Pulmonary artery endothelial cell (primary cell): ENCODE measurements at regions not wholly inside any gene's neighbourhood (a gene's known extent, or its start where the extent isn't known, plus 50 kb on each side); places are given as distances from the start of the nearest gene placed in this dataset.

Source experiments
- DNase-seq: peaks from one replicate; pipeline ENCODE4 v3.0.0-alpha.2; 2011; ENCODE audit warnings: low read depth, low spot score

DNA sequence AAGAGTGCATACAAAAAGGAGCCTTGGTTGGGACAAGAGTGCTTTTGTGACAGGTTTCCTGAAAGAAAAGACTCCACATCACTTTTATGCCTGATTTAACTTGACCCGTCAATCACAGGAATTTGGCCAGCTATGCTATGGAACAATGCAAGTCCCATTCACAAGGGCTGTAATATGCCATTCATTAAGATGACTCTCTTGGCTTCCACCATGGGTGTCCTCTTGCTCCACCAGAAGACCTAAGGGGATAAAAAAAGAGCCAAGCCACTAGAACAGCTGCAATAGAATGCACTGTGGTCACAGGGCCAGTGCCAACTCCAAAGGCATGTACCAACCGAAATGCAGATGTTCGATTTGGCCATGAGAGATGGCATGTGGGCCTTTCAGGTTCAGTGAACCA, 480.1 kb upstream of the MPDZ start:
- no peak for DNase-seq

DNA sequence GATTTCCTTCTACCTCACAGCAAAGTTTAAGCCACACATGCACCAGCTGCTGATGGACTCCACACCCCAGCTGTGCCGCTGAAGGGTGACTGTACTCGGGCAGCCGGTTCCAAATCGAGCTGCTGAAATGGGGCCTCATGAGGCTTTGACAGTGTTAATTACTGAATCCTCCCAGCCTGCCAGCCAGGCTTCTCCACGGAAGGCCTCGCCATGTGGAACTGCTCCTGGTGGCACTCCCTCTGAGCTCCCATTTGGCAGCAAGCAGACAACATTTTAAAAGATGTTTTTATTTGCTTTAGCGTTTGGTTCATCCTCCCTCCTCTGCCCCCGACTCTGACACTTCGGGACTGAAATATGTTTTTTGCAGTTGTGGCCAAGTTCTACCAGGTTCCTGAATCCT, 479.4 kb upstream of the MPDZ start:
- no peak for DNase-seq

DNA sequence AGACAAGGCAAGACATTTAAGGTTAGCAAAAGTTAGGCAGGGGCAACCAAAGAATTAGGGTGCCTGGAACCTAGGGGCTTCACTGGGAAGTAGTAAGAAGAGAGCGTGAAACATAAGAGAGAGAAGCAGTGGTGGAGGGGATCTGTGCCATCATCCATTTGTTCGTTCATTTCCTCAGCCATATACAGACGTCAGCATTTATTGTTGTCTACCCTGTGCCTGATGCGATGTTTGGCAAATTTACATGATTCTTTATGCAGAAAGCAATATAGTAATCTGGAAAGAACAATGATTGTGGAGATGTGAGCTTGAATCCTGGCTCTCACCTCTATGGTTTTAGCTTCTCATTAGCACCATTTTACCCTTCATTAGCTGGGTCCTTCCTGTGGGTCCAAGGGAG, 477.5 kb upstream of the MPDZ start:
- no peak for DNase-seq

DNA sequence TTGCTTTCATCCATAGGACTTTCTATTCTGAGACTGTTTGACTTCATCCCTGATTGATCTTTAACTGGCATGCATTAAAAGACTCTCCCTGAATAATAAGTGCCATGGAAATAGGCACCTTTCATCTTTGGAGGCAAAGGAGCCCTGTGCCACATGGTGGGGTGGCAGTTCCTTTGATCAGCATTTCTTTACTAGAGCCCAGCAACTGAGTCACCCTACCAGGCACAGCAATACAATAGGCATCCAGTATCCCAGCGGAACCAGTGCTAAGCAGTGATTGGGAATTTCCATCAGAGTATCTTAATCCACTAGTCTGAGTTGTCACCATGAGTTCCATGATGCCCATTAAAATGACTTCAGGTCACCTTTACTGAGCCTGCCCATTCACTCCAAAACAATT, 476.1 kb upstream of the MPDZ start:
- DNase-seq = no peak

DNA sequence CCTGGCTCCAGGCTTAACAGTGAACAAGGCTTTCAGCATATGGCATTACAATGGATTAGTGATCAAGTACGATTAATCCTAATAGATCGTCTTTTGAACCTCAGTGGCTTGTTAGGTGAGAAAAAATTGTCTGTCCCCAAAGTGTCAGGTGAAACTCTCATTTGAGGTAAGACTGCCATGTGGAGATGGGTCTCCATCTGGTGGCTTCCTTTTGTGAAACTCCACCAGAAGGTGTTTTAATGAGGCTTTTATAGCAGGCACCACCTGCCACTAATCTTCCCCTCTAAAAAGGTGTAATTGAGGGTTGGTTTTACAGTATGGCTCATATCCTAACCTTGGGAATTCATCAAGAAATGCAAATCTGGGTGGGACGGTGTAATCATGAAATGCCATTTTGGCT, 471.1 kb upstream of the MPDZ start:
- DNase-seq = no peak

DNA sequence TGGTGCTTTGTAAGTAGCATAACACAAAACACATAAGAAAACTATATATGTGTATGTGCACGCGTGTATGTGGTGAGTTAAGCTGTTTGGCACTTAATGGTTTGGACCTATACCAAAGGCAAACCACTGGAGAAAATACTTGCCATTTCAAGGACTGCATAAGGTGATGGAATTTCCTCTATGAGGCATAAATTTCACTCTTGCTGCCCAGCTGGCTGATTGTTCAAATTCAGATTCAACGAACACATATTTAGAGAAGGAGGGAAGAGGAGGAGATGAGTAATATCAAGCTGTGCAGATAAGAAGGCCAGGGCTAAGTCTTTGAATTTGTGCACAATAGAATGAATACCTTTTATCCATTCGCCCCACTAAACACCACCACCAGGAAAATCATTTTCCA, 470.6 kb upstream of the MPDZ start:
- DNase-seq = peak; percentile 93

DNA sequence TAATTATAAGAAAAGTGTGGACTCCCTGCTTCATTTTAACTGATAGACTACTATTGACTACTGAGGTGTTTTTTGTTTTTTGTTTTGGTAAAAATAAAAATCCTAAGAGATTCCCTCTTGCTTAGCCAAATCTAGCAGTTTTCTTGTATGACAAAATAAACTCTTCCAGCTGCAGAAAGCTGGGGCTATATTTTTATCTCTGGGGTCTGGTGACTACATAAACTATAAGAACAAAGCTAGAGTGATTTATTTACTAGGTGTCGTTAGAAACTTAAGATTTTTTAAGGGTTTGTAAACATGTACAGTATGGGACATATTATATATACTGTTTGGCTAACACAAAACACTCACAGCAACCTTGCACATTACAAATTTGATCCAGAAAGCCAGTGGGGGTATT, 467.4 kb upstream of the MPDZ start:
- DNase-seq = no peak

DNA sequence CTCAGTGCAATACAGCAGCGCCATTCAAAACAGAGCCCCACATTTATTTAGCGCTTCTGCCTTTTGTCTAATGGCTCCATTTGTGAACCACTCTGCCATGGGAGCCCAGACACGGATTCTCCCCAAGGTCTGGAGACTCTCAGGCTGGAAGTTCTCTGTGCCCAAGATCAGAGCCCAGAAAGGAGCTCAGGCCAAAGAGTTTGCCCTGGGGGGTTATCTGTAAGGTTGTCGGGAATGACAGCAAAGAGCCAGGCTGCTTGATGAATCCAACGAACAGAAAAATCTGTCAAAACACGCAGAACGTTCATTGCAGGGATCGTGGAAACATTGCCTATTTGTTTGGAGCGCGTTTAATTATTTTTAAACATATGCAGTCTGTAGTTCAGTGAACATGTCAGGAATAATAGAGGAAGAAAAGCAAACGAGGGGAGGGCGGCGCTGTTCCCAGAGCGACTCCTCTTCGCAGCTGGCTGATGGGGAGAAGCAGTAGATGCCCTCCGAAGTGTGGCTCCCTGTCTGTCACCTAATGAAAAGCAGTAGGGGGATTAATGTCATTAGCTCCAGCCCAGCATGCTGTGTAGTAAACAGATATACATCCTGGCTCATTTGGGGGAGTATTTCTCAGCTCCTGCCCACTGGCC, 464.9 kb upstream of the MPDZ start:
- no peak for DNase-seq

DNA sequence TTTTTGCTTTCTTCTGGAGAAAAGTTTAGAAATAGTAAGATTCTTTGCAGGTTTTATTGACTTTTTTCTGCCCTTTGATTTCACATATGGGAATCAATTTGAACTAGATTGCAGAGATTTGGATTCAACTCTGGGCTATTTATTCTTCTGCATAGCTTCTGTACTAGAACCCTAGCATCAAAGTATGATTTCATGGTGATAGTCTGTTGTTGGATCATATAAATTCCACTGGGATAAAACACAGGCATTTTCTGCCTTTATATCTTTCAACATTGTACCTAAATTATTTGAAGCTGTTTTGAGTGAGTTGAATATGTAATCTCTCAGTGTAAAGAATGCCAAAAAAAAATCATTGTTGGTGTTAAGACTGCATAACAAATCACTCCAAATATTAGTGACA, 458.4 kb upstream of the MPDZ start:
- no peak for DNase-seq

DNA sequence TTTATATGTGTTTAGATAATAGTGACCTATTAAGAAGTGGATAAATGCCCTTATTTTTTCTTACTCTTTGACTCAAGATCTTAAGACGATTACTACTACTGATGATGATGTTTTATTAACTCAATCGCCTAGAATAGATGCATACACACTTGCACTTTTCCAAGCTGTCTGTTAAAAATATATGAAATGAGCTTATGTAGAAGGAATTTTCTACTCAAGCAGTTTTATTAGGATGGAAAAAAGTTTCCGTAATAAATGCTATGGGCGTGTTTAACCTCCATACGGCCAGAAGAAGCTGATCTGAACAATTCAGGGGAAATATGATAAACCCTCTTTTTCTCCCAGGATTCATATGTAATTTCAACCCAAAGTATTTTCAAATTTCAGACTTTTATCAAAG, 455.7 kb upstream of the MPDZ start:
- DNase-seq = no peak

DNA sequence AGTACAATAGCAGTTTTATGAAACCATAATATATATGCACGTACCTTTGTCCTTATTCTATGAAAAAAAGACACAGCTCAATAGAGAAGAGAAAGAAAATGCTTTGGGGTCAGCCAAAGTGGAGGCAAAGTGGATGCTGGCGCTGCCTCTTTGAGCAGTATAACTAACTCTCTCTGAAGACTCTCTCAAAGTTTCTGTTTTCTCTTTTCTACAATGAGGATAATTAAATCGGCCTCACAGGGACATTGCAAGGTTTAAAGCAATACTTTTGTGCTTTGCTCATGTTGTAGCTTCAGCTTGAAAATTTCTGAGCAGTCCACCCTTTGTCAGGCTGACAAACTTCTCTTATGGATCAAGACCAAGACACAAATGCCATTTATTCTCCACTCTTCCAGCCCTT, 455.1 kb upstream of the MPDZ start:
- no peak for DNase-seq

DNA sequence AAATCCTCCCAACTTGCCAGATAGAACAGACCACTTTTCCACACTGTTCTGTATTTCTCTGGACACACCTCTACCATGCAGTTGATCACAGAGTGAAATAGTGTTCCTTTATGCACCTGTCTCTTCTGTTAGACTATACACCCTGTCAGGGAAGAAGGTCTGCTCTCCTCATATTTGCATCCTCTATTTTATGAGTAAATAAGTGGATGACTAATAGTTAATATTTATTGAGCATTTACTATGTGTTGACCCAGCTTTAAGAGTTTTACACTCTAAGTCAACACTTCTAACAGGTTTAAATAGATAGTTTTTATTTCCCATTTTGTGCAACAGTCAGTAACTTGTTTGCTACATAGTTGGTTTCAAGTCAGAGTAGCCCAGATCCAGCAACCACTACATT, 452.8 kb upstream of the MPDZ start:
- no peak for DNase-seq

DNA sequence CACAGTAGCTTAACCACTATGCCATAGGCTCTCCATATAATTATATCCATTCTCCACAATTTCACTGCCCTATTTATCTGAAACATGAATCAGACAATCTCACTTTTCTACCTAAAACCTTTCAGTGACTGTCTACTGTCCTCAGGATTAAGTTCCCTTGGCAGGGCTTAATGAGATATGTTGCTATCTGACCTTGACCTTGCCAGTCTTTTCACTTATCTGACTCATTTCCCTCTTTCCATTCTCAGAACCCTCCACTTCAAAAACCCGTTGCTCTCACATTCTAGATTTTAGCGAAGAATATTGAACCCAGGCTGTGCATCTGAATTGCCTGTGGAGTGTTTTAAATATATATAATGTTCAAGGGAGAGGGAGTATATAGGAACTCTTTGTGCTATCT, 452.1 kb upstream of the MPDZ start:
- no peak for DNase-seq

DNA sequence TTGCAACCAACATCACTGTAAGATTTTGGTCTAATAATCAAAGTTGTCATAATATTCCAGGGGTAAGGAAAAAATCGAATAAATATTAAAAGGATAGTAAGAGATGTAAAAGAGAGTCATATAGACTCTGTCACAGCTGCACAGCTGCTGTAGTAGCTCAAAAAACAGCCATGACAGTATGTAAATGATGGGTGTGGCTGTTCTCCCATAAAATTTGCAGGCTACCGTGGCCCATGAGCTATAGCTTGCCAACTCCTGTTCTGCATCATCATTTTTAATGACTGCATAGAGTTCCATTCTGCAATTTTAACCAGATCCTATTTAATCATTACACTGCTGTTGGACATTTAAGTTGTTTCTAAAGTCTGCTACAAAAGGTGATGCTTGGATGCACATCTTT, 450.5 kb upstream of the MPDZ start:
- no peak for DNase-seq

DNA sequence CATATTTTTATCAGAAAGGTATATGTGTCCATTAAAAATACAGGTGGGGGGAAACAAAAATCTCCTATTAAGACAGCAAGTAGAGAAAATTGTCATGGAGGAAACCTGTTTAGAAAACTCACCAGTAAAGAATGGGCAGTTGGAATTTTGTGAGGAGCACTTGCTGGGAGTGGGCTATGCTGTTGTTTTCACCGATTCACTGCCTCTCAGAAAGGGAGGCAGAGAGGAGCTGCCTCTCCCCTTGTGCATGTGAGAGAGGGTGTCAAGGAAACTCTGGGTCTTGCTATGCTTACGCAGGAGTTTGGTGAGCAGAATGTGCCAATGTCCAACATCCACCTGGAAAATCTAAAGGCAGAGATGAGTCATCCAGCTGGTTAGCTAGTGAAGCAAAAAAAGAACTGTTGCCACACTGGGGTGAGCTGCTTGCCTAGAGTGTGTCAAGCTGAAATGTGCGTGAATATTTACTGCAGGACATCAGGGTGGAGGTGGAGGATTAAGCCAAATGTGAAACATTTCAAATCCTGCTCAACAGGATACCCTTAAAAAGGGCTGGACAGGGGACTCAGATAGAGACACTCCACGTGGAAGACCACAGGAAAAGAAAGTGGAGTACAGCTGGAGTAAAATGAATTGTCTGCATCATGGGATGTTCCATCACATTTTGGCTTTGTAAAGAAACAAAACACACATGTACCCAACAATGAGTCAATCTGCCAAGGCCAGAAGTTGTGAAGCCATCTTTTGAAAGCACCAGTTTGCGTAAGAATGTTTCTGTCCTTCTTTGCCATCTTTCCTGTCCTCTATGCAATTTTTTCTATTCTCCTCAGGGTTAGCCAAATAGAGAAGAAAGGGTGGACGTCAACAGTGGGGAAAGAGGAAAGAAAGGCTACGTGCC, 449.7 kb upstream of the MPDZ start:
- DNase-seq = no peak

DNA sequence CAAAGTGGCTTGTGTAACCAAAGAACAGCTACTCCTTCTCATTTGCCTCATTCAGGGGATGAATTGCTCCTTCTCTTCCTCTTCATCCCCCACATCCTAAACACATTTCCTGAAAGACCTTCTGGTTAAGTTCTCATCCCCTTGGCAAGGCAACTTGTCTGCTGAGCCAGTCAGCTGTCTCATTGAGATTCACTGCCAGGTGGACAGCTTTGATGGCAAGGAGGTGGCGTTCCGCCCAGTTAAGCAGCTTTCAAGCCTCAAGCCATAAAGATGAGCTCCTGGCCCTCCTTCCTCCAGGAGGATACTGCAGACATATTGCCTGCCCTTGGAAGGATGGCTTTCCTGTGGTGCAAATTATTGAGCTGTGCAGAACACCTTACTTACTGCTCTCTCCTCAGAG, 448.6 kb upstream of the MPDZ start:
- DNase-seq = no peak

DNA sequence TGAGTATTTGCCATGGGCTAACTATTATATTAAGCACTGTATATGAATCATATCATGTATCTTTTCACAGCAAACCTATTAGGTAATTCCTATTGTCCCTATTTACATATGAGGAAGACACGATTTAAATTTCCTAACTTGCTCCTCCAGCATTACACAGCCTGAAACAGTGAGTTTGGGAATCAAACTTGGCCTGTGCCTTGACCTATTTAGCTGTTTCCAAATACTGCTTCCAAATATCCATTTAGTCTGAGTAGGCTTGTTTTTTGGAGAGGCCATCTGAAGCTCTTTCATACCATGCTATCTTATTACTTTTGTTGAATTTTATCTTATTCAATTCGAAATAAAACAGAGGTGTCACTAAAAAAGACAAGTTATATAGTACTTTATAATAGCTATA, 447.3 kb upstream of the MPDZ start:
- DNase-seq = no peak

DNA sequence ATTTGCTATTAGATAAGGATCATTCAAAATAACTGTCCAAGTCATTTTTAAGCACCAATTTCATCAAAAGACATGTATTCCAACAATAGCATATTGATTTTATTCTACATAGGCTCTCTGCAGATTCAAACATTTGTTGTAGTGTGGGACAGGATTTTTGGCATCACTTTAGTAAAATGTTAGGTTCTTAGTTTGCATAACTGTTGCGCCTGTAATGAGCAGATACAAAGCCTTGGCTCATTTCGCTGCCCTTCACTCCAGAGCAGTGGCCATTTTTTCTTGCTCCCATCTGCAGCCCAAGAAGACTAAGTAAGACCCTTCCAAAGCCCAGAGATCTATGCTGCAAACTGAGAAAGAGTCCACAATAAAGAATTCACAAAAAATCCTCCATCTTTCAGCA, 446.0 kb upstream of the MPDZ start:
- no peak for DNase-seq

DNA sequence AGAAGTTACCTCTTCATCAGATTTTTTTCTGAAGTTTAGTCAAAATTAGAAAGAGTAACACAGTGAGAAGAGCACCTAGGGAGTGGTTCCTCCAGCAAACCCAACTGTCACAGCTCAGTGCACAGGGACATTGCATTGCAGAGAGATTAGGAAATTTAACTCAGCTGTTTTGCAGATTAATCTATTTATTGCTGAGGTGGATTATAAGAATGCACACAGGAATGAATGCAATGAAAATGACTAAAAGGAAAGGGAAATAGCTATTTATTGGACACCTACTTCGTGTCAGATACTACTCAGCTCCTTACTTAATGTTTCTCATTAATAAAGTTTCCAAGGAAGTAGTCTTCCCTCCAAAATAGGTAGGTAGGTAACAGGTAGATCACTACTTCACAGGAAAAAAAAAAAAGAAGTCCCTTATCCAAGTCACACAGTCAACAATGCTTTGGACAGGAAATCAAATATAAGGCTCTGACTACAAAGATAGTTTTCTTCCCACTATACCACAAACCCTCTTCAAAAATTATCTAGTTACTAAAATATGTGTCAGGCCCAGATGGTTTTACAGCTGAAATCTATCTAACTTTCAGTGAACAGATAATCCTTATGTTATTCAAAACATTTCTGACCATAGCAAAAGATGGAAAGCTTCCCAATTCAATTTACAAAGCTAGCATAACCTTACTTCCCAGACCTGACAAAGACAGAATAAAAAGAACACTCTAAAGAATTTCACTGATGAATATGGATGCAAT, 442.2 kb upstream of the MPDZ start:
- DNase-seq = no peak

DNA sequence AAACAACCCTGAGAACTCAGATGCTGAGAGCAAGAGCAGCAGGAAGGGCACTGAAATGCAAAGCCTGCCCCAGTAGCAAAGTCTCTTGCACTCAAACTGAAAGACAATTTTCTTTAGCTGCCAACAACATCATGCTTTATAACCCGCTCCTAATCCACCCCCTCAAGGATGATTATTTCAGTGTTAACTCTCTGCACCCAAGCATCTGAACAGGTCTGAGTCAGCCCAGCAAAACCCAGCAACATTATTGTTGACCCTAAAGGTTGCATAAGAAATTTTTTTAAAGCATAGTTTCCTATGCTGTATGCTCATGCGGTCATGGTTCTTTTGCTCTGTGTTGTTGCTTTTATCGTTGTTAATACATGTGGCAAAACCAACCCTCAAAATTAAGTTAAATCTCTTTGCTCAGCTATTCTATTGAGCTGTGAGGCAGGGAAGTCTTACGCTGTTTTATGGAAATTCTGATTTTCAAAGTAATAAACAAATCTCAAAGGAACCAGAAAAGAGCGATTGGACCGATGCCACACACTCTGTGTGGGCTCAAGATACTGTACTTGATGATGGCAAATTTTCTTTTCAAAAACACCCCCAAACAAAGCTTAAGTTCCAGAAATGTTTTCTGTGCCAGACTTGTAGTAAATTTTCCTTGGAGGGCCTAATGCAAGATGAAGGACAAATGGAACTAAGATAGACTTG, 440.6 kb upstream of the MPDZ start:
- no peak for DNase-seq

DNA sequence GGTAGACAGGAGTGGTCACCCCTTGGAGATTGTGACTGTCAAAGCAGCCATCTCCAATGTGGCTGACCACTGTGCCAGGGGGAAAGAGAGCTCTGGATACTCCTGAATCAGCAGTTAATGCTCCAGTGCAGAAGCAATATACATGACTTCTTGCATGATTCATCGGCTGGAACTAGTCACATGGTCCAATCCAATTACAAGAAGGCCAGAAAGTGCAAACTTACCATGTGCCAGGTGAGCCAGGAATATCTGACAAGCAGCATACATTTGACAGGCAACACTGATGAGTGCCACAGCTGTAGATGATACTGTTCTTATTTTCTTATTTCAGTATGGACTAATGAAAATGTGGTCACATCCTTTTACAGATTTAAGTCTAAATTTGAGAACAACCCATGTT, 440.0 kb upstream of the MPDZ start:
- DNase-seq = no peak

DNA sequence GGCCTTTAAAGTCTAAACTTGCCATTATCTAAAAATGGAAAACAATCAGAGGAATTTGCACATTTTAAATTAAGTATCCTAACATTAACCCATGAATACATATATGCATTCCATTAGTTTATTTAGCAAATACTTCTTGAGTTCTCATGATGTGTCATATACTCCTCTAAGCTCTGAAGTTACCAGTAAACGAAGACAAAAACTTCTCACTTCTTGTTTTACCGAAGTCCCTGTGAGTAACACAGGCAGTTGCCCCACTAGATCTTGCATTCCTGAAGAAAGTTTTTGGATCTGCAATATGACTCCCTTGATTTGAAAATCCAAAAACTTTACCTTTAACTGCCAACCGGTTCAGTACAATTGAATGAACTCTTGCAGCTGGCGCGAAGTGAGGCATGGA, 439.0 kb upstream of the MPDZ start:
- no peak for DNase-seq
